ENCODE measurements at regions not wholly inside any gene's neighbourhood (a gene's known extent, or its start where the extent isn't known, plus 50 kb on each side); places are given as distances from the start of the nearest gene placed in this dataset.
A peak's percentile ranks its signal among the peaks of the same experiment; 100 is the strongest.

DNA sequence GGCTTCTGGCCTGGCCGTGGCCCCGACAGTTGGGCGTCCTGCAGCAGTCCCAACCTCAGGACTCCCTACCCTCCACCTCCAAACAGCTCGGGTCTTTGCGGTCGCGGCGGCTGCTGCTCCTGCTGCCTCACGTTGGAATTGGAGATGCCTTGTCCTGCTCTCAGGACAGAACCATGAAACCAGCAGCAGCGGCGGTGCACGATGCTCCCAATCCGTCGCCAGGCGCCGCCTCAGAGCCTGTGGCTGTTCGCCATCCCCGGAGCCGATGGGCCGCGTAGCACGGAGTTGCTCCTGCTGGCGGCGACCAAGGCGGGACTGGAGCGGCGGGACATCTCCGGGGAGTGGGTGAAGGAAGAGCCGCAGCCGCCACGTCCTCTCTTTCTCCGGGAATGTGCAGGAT is 1965.9 kb downstream of the TP53TG3F start:
- no peak for TF ChIP-seq CTCF (IDR thresholded peaks at IDR 0.05; ENCODE audit: insufficient read depth, low read depth, low read length, missing control alignments)

DNA sequence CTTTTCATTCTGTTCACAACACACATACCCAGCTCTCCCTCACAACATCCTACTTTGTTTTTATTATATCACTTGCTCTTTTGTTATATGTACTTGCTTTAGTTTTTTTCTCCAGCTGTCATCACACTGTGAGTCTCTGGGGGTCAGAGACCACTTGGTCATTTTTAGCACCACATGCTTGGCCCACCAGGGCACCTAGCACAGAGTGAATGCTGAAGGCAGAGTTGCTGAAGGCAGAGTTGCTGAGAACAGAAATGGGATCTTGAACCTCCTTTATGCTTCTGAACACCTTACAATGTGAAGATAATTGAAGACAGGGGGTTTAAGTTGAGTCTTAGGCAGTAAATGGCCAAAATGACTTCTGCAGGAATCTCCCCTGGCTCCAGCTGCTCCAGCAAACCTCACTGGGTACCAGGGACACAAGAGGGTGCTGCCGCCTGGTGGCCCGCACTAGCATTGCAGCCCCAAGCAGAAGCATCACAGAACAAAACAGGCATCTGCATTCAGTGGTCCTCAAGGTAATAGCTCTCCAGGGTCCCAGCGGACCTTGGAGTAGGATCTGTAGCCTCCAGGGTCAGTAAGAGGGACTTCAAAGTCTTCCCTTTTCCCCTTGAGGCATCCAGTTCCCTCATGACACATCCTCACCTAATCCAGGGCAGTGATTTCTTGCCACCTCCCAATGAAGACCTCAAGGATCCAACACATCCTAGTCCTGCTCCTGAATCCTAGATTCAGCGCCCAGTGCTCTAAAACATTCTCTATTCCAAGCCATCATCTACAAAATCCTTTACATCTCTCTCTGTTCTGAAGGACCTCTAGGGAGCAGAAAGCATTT is 1972.6 kb downstream of the TP53TG3F start:
- H3K4me3 ChIP-seq (ENCODE audit: low read length): no peak overlapping the region
- DNase-seq (ENCODE audit: low read depth): peak; percentile 10
- peak; percentile 46 for TF ChIP-seq CTCF (IDR thresholded peaks at IDR 0.05; ENCODE audit: insufficient read depth, low read depth, low read length, missing control alignments)

More for the DNA sequence above, 1965.9 kb downstream of the TP53TG3F start:
- no peak overlapping the region for H3K4me3 ChIP-seq (ENCODE audit: low read length)
- DNase-seq (ENCODE audit: low read depth): no peak

DNA sequence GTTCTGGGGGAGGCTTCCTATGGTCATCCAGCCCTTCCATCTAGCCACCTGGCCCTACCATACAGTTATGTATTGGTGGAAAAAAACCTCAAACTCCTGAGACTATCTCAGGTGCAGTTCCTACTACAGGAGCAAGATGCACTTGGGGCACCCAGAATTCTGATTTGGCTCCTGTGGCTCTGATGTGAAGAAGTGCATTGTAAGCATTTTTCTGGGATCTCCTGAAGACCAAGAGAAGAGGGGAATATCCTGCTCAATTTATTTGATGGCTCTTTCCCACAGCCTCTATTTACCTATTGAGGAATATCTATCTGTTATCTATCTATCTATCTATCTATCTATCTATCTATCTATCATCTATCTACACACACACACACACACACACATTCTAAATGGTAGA is 1981.5 kb downstream of the TP53TG3F start:
- DNase-seq (ENCODE audit: low read depth): no peak
- H3K4me3 ChIP-seq (ENCODE audit: low read length): no peak overlapping the region
- TF ChIP-seq CTCF (IDR thresholded peaks at IDR 0.05; ENCODE audit: insufficient read depth, low read depth, low read length, missing control alignments): no peak

DNA sequence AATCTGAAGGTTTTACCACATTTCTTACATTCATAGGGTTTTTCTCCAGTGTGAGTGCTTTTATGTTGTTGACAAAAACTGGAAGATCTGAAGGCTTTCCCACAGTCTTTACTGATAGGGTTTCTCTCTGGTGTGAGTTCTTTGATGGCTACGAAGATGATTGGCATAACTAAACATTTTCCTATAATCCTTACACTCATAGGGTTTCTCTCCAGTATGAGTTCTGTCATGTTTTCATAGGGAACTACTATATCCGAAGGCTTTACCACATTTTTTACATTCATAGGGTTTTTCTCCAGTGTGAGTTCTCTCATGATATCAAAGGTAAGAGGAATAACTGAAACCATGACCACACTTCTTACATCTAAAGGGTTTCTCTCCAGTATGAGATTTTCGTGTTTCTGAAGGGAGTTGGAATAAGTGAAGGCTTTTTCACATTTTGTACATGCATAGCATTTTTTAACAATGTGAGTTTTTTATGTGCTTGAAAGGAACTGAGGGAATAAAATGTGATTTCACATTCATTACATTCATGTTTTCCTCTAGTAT is 1987.7 kb downstream of the TP53TG3F start:
- TF ChIP-seq CTCF (IDR thresholded peaks at IDR 0.05; ENCODE audit: insufficient read depth, low read depth, low read length, missing control alignments): no peak
- no peak overlapping the region for H3K4me3 ChIP-seq (ENCODE audit: low read length)
- no peak for DNase-seq (ENCODE audit: low read depth)

DNA sequence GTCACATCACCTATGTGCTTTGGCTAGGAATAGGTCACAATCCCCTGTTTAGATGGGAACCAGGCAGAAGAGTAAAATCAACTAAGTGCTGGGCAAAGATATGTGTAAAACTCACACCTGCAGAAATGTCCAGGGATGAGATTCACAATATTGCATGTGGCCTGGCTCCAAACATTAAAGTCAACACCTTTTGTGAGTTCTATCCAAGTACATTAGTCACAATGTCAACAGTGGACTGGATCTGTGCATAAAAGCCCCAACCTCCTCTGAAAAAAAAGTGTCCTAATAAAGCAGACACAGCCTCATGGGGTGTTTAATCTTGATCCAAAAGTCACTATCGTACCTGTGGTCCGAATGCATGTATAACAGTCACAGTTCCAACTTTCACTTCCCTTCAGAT is 1990.3 kb downstream of the TP53TG3F start:
- H3K4me3 ChIP-seq (ENCODE audit: low read length): no peak overlapping the region
- no peak for DNase-seq (ENCODE audit: low read depth)
- no peak for TF ChIP-seq CTCF (IDR thresholded peaks at IDR 0.05; ENCODE audit: insufficient read depth, low read depth, low read length, missing control alignments)

- DNase-seq (ENCODE audit: low read depth): no peak
- no peak for TF ChIP-seq CTCF (IDR thresholded peaks at IDR 0.05; ENCODE audit: insufficient read depth, low read depth, low read length, missing control alignments)
These were observed 1991.2 kb downstream of the TP53TG3F start for GRCh38 chr16:35450648-35451047.

More at GRCh38 chr16:35450648-35451047, 1991.2 kb downstream of the TP53TG3F start:
- H3K4me3 ChIP-seq (ENCODE audit: low read length): no peak overlapping the region
